GM18907 (cell line): ENCODE measurements at regions not wholly inside any gene's neighbourhood (a gene's known extent, or its start where the extent isn't known, plus 50 kb on each side); places are given as distances from the start of the nearest gene placed in this dataset.
"Not testable (repeated sequence)": the region's sequence is repeated elsewhere in the genome, so short reads cannot be mapped to it uniquely, and the experiment has no call there.

ENCODE experiments used
- ATAC-seq: cut with Tn5 transposase; IDR thresholded peaks from one replicate; pipeline ENCODE4 v1.9.1; 2021; ENCODE audit warnings: mild to moderate bottlenecking, moderate library complexity; ENCODE audit not compliant: unreplicated experiment

DNA sequence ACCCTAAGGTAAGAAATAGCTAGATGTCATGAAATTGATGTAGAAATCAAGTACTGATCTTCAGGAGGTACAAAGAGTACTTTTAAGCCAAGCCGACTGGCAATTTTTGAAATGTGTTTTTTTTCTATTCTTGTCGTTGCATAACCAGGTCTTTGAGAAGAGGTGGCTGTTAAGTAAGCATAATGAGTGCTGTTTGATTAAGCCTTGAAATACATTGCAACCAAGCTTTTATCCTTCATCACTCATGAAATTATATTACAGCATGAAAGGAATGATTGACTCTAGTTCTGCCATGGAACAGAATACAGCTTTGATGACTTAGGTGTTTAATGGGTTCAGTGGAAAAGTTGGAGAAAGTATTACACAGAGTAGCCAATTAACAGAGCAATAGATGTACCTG is 1720.2 kb upstream of the SEL1L start:
- no peak for ATAC-seq

DNA sequence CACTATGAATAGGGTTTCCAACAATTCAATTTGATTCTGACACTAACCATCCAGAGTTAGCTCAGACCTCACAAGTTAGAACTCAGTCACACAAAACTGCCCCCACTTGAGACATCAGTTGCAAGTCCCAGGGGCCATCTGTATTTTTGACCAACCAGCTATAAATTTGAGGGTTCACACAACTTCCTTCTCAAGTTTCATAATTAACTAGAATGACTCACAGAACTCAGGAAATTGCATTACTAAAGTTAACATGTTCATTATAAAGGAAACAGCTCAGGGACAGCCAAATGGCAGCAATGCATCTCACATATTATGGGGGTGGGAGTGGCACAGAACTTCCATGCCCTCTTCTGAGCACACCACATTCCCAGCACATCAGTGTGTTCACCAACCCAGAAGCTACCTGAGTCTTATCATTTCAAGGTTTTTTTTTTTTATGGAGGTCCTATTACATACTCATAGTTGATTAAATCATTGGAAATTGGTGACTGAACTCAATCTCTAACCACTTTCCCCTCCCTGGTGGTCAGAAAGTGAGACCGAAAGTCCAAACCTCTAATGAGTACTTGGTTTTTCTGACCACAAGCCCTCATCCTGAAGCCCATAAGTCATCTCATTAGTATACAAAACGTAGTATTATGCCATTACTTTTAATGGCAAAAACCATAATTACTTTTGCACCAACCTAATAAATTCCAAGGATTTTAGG is 1721.5 kb upstream of the SEL1L start:
- ATAC-seq: peak; percentile 73

DNA sequence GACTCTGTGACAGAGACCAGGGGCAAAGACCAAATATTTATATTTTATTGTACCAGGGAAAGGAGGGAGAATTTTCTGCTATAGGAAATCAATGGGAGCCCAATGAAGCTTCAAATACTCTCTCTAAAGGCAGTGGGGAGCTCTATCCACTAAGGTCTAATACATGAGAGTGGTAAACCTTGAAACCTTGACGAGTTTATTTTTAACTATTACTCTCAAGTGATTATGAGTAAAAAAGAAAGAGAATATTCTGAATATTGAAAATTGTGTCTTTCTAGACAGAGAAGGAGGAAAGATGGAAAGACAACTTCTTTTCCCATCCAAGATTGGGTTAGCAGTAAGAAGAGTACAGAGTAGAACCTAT is 1722.1 kb upstream of the SEL1L start:
- ATAC-seq: peak; percentile 36

DNA sequence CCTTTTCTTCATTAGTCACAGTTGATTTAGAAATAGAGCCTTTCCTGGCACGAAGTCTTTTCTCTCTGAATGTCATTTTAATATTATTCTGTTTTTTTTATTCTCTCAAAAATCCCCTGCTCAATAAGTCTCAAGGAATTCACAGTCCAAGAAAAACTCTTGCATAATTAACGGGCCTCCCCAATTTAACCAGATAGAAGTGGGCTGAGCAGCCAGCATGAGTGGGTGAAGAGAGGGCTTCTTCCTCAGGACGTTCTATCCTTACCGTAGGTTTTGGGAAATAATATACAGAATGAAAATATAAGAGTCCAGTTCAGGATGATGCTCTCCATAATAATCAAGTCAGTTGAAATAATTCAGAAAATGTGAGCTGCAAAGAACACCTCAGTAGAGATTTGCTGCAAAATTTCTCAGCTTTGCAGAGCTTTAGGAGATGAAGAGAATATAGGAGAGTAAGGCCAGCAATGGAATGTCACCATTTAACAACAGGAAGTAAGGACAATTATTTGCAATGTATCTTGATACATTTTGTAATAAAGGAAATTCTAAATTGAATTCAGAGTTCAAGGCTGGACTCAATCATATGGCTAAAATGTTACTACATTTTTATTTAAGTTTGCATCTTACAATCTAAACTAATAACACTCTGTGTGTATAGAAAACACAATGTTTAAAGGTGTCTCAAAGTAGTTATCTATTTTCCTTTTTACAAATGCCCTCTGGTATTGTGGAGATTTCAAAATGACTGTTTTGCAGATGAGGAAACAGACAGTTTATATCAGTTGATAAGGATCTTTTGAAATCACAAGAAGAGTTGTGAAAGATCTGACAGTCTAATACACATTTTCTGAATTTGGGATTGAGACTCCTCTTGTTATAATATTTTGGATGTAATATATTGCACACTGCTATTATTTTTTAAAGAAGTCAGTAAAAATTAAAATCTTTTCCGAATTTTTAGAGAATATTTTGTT is 1724.1 kb upstream of the SEL1L start:
- no peak for ATAC-seq

DNA sequence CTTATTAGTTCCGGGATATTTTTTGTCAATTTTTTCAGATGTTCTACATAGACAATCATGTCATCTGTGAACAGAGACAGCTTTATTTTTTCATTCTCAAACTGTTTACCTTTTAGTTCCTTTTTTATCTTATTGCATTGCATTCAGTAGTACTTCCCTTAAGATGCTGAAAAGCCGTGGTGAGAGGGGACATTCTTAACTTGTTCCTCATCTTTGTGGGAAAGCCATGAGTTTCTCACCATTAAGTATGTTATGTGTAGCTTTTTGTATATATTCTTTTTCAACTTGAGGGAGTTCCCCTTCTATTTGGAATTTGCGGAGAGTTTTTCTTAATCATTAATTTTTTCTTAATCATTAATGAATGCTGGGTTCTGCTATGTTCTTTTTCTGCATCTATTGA is 1727.1 kb upstream of the SEL1L start:
- no peak for ATAC-seq

DNA sequence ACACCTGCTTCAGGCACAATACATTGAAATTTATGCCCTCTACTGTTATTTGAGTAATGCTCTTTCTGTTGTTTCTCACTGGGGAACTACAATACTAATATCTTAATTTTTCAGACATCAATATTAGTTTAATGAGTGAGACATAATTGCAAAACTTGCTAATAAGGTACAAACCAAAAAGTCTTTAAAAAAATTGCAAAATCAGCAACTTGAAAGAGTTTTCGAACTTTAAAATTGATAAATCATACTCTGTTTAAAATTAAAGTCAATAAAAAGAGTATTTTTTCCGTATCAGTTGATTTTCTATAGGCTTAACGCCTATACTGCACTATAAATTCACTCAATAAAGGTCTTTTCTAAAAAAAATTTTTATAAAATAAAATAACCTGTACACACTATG is 1735.9 kb upstream of the SEL1L start:
- ATAC-seq: no peak

DNA sequence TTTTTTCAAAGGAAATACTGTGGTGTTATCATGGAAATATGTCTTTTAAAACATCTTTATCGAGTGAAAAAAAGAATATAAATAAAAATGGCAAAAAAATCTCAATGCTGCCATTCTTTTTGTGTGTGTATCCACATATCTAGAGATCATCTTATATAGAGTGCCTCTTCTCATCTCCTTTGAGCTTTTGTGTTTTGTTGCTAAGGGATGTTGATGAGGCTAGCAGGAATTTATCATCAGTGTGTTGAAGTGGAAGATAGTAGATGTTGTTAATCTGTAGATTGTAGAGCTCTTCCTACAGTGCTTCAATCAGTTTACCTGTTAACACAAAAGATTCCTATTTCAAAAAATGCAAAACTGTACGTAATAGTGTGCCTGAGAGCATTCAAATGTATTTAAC is 1738.0 kb upstream of the SEL1L start:
- no peak for ATAC-seq

DNA sequence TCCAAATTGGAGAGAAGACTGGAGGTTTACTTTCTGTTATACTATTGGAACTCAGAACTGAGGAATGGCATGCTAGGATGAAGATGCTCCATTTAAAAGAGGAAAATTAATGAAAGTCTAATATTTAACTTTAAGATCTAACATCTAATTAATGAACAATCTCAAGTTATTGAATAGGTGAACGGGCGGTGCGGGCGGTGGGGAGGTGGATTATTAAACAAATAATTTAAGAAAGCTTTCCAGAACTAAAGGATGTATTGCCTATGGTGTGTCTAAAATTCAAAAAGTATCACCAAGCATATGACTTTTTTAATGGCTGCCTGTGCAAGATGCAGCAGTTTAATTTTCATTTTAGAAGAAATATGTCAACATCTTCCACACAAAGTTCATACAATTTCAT is 1747.1 kb upstream of the SEL1L start:
- no peak for ATAC-seq

DNA sequence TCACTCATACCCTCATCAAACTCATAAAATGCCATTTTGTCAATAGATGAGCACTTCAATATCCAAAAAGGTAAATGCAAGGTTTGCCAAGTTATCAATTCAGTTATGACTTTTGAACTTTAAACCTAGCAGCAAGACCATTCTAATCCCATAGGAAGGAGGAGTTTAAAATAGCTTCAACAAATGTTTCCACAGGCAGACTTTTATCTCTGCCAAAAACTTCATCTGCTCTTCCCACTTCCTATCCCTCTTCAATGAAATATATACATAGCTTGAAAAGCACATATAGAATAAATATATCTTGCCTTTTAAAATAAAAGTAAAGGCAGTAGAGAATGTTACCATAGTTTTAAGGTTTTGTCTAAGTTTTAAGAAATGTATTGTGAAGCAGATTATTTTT is 1749.1 kb upstream of the SEL1L start:
- no peak for ATAC-seq

DNA sequence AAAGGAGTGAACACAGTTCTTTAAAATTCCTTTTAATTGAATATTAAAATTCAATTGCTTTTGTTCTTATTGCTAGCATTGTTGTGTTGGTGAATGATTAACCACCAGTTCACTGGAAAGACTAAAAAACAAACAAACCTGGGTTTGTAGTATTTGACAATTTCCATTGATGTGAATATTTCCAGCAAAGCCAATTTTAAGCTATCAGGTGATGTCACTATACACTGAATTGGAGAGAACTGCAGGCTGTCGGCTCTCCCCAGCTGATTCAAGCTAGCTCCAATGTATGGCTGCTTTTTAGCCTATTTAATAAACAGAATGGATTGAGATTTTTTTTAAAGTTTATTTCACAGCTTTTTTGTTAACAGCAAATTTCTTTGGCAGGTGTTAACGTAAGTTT is 1753.6 kb upstream of the SEL1L start:
- no peak for ATAC-seq

DNA sequence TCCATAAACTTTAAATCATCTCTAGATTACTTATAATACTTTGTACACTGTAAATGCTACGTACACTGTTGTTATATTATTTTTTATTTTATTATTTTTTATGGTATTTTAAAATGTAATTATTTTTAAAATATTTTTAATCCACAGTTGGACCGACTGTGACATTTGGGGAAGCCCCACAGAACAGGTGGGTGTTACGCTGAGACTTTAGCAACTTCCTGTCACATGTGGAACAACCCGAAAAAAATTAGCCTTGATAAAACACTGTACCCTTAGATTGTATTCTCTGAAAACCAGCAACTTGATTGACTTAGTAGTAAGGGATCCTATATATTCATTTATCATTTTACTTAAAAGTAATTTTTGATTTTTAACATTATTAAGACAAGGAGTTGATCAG is 1755.7 kb upstream of the SEL1L start:
- ATAC-seq: no peak

DNA sequence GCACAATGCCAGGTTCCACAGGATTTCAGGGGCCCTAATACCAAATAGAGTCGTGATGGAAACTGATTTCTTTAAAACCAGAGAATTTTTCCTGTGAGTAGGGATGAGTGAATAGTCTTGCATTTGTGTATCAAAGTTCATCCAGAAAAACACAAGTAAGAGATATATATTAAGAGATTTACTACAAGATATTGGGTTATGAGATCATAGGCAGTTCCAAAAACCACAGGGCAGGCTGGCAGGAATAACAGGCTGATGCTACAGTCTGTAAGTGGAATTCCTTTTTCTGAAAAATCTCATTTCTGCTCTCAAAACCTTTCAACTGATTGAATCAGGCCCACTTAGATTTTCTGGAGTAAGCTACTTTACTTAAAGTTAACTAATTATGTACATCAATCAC is 1756.2 kb upstream of the SEL1L start:
- ATAC-seq: no peak

DNA sequence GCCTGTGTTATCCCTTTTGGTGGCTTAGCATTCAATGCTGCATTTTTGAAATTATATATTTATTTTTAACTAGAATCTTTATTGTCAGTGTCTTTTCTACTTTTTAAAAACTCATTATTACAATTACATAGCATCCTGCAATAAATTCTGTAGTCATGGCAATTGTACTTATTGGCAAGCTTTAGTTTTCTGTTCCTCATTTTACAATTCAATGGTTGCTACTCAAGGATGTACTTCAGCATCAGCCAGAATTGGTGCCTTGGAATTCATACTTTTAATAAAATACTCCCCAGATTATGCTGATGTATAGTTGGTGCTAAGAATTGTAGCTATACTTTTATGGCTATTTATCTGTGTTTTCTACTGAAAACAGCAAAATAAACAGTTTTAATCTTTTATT is 1756.8 kb upstream of the SEL1L start:
- ATAC-seq: no peak

DNA sequence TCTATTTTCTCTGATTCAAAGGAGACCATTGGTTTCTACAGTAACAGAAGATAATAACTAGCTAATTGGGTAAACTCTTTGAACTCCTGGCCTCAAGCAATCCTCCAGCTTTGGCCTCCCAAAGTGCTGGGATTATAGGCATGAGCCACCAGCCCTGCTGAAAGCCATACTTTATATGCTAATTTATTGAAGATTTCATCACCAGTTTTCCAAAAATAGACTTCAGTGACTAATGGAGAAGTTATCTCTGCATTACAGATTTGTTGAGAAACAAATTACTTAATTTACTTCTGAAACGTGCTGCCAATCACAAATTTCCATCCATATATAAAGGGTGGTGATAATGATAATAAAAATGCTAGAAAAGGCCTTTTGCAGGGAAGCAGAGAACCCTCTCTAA is 1758.1 kb upstream of the SEL1L start:
- ATAC-seq: no peak

DNA sequence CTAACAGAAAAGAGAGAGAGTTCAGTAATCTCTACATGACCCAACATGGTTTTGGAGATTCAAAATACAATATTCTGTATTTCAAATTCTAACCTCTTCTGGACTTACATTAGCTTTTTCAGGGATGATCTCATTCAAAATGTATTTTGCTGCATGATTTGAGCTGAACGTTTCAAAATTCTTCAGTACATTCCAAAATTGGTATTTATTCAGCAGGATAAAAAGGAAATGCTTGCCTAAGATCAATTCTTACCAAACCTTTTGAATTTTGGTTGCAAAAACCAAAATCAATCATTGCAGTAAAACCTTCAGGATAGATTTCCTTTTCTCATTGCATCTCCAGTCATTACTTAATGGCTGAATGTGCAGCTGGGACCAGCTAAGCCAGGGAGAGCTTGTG is 1761.3 kb upstream of the SEL1L start:
- ATAC-seq: no peak

DNA sequence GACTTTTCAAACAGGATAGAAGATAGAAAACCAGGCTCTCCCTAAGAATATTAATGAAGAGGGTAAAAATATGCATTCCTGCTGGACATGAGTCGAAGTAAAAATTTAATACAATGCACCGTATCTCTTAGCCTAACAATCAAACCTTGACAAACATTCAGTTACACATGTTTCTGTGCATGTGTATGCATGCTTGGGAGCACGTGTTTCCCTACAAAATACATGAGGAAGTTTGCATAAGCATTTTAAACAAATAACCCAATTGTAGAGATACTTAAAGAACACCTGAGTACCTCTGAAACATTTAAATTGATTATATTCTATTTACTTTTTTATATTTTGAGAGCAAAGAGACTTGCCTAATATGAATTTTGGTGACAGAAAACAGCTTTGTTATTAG is 1763.7 kb upstream of the SEL1L start:
- no peak for ATAC-seq

DNA sequence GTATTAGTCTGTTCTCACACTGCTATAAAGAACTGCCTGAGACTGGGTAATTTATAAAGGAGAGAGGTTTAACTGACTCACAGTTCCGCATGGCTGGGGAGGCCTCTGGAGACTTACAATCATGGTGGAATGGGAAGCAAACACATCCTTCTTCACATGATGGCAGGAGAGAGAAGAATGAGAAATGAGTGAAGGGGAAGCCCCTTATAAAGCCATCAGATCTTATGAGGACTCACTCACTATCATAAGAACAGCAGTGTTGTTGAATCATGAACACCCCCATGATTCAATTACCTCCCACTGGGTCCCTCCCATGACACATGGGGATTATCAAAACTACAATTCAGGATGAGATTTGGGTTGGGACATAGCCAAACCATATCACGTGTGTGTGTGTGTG is 1764.4 kb upstream of the SEL1L start:
- not testable (repeated sequence) for ATAC-seq

DNA sequence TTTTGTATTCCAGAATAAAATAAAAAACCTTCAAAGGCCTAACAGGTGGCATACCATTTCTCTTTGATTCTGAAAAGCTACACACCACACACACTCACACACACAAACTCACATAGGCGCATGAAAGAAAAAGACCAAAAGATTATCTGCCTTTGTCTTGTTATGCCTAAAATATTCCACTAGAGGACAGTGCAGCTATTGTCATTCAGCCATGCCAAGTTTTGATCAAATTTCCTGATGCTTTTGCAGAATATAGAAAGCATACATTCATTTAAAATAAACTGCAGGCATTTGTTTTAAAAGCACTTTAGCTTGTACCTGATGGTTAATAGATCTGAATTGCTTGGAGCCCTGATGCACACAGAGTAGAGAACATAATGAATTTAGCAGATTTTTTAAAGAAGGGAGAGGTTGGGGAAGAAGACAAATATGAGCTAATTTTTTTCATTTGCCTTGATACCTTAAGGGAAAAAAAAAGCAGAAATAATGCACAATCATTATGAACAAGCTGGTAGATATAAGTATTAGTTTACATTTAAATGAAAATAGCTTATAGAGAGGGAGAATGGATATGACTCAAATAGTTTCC is 1766.9 kb upstream of the SEL1L start:
- ATAC-seq: no peak

DNA sequence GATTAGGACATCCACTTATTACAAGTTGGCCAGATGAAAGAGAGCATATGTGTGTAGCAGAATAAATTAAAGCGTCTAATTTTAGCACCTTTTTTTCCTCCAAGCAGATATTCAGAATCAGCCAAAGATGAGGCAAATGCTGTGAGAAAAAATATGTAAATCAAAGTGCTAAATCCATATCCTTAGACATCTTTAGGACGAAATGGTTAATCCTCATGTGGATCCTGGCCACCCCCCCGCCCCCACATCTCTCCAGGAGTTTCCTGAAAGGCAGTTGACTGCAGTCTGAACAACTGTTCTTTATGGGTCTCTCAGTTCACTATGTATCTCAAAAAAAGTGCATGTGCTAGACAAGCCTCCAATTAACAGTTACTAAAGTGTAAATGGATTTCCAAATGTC is 1768.1 kb upstream of the SEL1L start:
- no peak for ATAC-seq

DNA sequence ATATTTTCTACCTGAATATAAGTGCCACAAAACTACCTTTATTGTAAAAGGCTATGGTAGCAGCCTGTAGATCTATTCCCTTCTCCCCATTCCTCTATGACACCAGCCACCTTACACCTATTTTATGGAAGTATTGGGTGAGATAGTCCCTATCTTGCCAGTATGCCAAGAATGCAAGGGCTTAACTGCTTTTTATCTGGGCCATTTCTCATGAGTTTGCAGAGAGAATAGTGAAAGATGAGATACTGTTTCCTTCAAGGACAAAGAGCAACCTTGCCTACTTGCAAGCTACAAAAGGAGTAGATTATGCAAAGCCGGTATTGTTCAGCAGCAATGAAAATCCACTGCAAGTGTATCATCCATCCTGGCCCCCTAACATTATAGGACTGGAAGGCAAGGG is 1775.6 kb upstream of the SEL1L start:
- no peak for ATAC-seq

DNA sequence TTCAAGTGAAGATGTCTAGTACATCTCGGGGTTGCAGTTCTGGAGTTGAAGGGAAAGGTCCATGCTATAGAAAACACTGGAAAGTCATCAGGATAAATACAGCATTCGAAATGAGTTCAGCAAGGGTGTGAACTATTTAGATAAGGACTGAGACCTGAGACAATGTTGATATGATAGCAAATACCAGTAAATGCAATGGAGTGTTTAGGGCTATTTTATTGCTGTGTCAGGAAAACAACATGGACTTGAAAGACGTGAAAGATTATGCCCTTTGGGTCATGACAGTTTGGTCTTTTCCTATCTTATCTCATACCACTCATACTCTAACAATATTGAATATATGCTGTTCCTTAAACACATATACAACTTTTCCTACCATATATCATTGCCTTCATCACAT is 1776.2 kb upstream of the SEL1L start:
- no peak for ATAC-seq

DNA sequence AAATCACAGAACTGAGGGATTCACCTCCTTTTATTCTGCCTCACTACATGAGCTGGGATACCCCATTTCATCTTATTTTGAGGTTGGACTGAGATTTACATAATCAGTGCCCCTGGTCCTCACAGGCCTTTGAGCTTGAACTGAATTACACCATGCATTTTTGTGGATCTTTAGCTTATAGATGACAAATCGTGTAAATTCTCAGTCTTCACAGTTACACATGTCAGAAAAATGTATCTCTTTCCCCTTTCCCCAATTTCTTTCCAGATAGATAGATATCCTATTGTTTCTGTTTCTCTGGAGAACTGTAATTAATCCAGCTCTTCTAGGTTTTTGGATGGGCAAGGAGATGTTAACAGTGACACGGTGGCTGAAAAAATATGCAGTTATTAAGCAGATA is 1778.9 kb upstream of the SEL1L start:
- no peak for ATAC-seq
